DOHH2 (cell line): ENCODE measurements at regions not wholly inside any gene's neighbourhood (a gene's known extent, or its start where the extent isn't known, plus 50 kb on each side); places are given as distances from the start of the nearest gene placed in this dataset.

Source experiments
- CTCF ChIP-seq: fragments of 200-600 bp; sonication (generic); IDR thresholded peaks from one replicate; pipeline ENCODE4 v1.5.1; 2014; ENCODE audit warnings: antibody characterized with exemption, mild to moderate bottlenecking, low read depth, low read length; ENCODE audit not compliant: poor library complexity, severe bottlenecking
- EZH2phosphoT487 ChIP-seq: fragments of 200-600 bp; sonication (generic); IDR thresholded peaks from 2 replicates; pipeline ENCODE4 v1.6.1; 2017; ENCODE audit warnings: borderline replicate concordance, mild to moderate bottlenecking, antibody characterized with exemption, low read length, moderate library complexity, mixed read lengths

DNA sequence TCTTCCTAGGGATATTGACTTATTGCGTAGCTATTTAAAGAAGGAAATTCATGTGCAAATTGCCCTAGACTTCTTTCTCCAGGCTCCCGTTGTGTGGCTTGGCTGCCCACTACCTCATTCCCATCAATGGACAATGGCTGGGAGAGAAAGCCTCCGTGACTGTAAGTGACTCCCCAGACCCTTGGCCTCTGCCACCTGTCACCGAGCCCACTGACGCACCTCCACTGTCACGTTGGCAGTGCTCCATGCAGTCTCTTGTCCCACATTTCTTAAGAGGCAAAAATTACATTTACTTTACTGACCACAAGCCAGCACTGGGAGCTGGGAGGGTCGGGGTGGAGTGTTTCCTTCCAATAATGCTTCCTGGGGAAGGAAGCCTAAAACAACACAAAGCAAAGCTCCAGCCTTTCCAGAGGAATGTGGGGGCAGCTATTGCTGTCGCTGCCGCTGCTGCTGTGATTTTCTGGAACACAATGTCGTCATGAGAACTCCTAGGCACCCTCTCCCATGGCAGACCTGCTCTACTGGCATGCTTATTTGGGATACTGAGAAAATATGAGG lies 89.7 kb upstream of the STEAP1B start:
- no peak for TF ChIP-seq CTCF
- TF ChIP-seq EZH2phosphoT487: no peak
